ENCODE measurements at regions not wholly inside any gene's neighbourhood (a gene's known extent, or its start where the extent isn't known, plus 50 kb on each side); places are given as distances from the start of the nearest gene placed in this dataset.

GRCh38 chr7:47709451-47709850, 127.5 kb upstream of the TNS3 start:
- no peaks in the 10 kb centered on the region for H3K36me3 Mint-ChIP-seq
- no peaks in the 10 kb centered on the region for H3K9me3 Mint-ChIP-seq
- H3K4me3 Mint-ChIP-seq, result no peak overlapping the region
- no peaks in the 10 kb centered on the region for H3K27me3 Mint-ChIP-seq
- DNase-seq, result no peak
- no peaks in the 10 kb centered on the region for H3K4me1 Mint-ChIP-seq (ENCODE audit: low read depth)
- intact Hi-C loops (cut with micrococcal nuclease), result no loop called here
- CTCF ChIA-PET, result no interaction called here
- H3K27ac Mint-ChIP-seq, result no peak overlapping the region
- POLR2A ChIA-PET, result no interaction called here

GRCh38 chr7:47709051-47709450, 127.1 kb upstream of the TNS3 start:
- no peak overlapping the region for H3K4me3 Mint-ChIP-seq
- no peak for DNase-seq
- POLR2A ChIA-PET, result no interaction called here
- no peaks in the 10 kb centered on the region for H3K4me1 Mint-ChIP-seq (ENCODE audit: low read depth)
- no peaks in the 10 kb centered on the region for H3K9me3 Mint-ChIP-seq
- intact Hi-C loops (cut with micrococcal nuclease), result no loop called here
- no peaks in the 10 kb centered on the region for H3K27me3 Mint-ChIP-seq
- CTCF ChIA-PET, result no interaction called here
- no peaks in the 10 kb centered on the region for H3K36me3 Mint-ChIP-seq
- no peak overlapping the region for H3K27ac Mint-ChIP-seq

GRCh38 chr7:47707583-47707982, 125.7 kb upstream of the TNS3 start:
- no peaks in the 10 kb centered on the region for H3K36me3 Mint-ChIP-seq
- H3K4me3 Mint-ChIP-seq, result no peak overlapping the region
- H3K4me1 Mint-ChIP-seq (ENCODE audit: low read depth), result no peaks in the 10 kb centered on the region
- no peaks in the 10 kb centered on the region for H3K9me3 Mint-ChIP-seq
- CTCF ChIA-PET, result no interaction called here
- H3K27ac Mint-ChIP-seq, result no peak overlapping the region
- no peak for DNase-seq
- intact Hi-C loops (cut with micrococcal nuclease), result no loop called here
- POLR2A ChIA-PET, result no interaction called here
- no peaks in the 10 kb centered on the region for H3K27me3 Mint-ChIP-seq

- Mint-ChIP-seq H3K27me3 (no peaks in the 10 kb centered on the region), H3K4me3 (no peak overlapping the region), H3K9me3 (no peaks in the 10 kb centered on the region), H3K27ac (no peak overlapping the region), H3K4me1 (ENCODE audit: low read depth) (no peaks in the 10 kb centered on the region), H3K36me3 (no peaks in the 10 kb centered on the region)
- ChIA-PET POLR2A (no interaction called here), CTCF (no interaction called here)
- no peak for DNase-seq
- intact Hi-C loops (cut with micrococcal nuclease), result no loop called here
Measured at GRCh38 chr7:47704936-47705335, 123.0 kb upstream of the TNS3 start.

- H3K9me3 Mint-ChIP-seq, result no peaks in the 10 kb centered on the region
- no peak for DNase-seq
- ChIA-PET CTCF (no interaction called here), POLR2A (no interaction called here)
- no peaks in the 10 kb centered on the region for H3K36me3 Mint-ChIP-seq
- no peaks in the 10 kb centered on the region for H3K4me1 Mint-ChIP-seq (ENCODE audit: low read depth)
- no peaks in the 10 kb centered on the region for H3K27me3 Mint-ChIP-seq
- intact Hi-C loops (cut with micrococcal nuclease), result no loop called here
- H3K27ac Mint-ChIP-seq, result no peak overlapping the region
- no peak overlapping the region for H3K4me3 Mint-ChIP-seq
Measured at GRCh38 chr7:47702080-47702479, 120.2 kb upstream of the TNS3 start.

- intact Hi-C loops (cut with micrococcal nuclease), result no loop called here
- no peak for DNase-seq
- Mint-ChIP-seq H3K27ac (no peak overlapping the region), H3K36me3 (no peaks in the 10 kb centered on the region), H3K9me3 (no peaks in the 10 kb centered on the region), H3K4me1 (ENCODE audit: low read depth) (no peaks in the 10 kb centered on the region), H3K4me3 (no peak overlapping the region), H3K27me3 (no peaks in the 10 kb centered on the region)
- POLR2A ChIA-PET, result no interaction called here
- CTCF ChIA-PET, result no interaction called here
Measured at GRCh38 chr7:47698386-47698785, 116.5 kb upstream of the TNS3 start.

GRCh38 chr7:47697543-47697942, 115.6 kb upstream of the TNS3 start:
- no peaks in the 10 kb centered on the region for H3K4me1 Mint-ChIP-seq (ENCODE audit: low read depth)
- CTCF ChIA-PET, result no interaction called here

GRCh38 chr7:47696152-47696710, 114.3 kb upstream of the TNS3 start:
- ChIA-PET CTCF (no interaction called here), POLR2A (no interaction called here)
- Mint-ChIP-seq H3K27me3 (no peaks in the 10 kb centered on the region), H3K4me3 (no peak overlapping the region), H3K4me1 (ENCODE audit: low read depth) (no peaks in the 10 kb centered on the region), H3K27ac (no peak overlapping the region), H3K36me3 (no peaks in the 10 kb centered on the region), H3K9me3 (no peaks in the 10 kb centered on the region)
- DNase-seq, result no peak
- intact Hi-C loops (cut with micrococcal nuclease), result no loop called here

More at GRCh38 chr7:47697543-47697942, 115.6 kb upstream of the TNS3 start:
- Mint-ChIP-seq H3K9me3 (no peaks in the 10 kb centered on the region), H3K4me3 (no peak overlapping the region), H3K27ac (no peak overlapping the region), H3K36me3 (no peaks in the 10 kb centered on the region), H3K27me3 (no peaks in the 10 kb centered on the region)
- POLR2A ChIA-PET, result no interaction called here
- DNase-seq, result no peak
- intact Hi-C loops (cut with micrococcal nuclease), result no loop called here

- H3K27ac Mint-ChIP-seq, result no peak overlapping the region
- no peaks in the 10 kb centered on the region for H3K9me3 Mint-ChIP-seq
- ChIA-PET POLR2A (no interaction called here), CTCF (no interaction called here)
- no peaks in the 10 kb centered on the region for H3K27me3 Mint-ChIP-seq
- no peaks in the 10 kb centered on the region for H3K4me1 Mint-ChIP-seq (ENCODE audit: low read depth)
- intact Hi-C loops (cut with micrococcal nuclease), result no loop called here
- no peak for DNase-seq
- no peak overlapping the region for H3K4me3 Mint-ChIP-seq
- H3K36me3 Mint-ChIP-seq, result no peaks in the 10 kb centered on the region
Measured at GRCh38 chr7:47693216-47693615, 111.3 kb upstream of the TNS3 start.

GRCh38 chr7:47691988-47692387, 110.1 kb upstream of the TNS3 start:
- CTCF ChIA-PET, result no interaction called here
- Mint-ChIP-seq H3K27me3 (no peaks in the 10 kb centered on the region), H3K27ac (no peak overlapping the region), H3K9me3 (no peaks in the 10 kb centered on the region), H3K36me3 (no peaks in the 10 kb centered on the region), H3K4me1 (ENCODE audit: low read depth) (no peaks in the 10 kb centered on the region), H3K4me3 (no peak overlapping the region)
- intact Hi-C loops (cut with micrococcal nuclease), result no loop called here
- POLR2A ChIA-PET, result no interaction called here
- no peak for DNase-seq

- no peak overlapping the region for H3K4me3 Mint-ChIP-seq
- H3K36me3 Mint-ChIP-seq, result no peaks in the 10 kb centered on the region
- H3K4me1 Mint-ChIP-seq (ENCODE audit: low read depth), result no peaks in the 10 kb centered on the region
- no peaks in the 10 kb centered on the region for H3K27me3 Mint-ChIP-seq
- H3K9me3 Mint-ChIP-seq, result no peaks in the 10 kb centered on the region
- CTCF ChIA-PET, result no interaction called here
- no peak for DNase-seq
- POLR2A ChIA-PET, result no interaction called here
- intact Hi-C loops (cut with micrococcal nuclease), result no loop called here
- H3K27ac Mint-ChIP-seq, result no peak overlapping the region
Measured at GRCh38 chr7:47690902-47691558, 109.1 kb upstream of the TNS3 start.

GRCh38 chr7:47689558-47689957, 107.6 kb upstream of the TNS3 start:
- no peak for DNase-seq
- ChIA-PET POLR2A (no interaction called here), CTCF (no interaction called here)
- H3K27ac Mint-ChIP-seq, result no peak overlapping the region
- no peak overlapping the region for H3K4me3 Mint-ChIP-seq
- no peaks in the 10 kb centered on the region for H3K36me3 Mint-ChIP-seq
- no peaks in the 10 kb centered on the region for H3K4me1 Mint-ChIP-seq (ENCODE audit: low read depth)
- no peaks in the 10 kb centered on the region for H3K9me3 Mint-ChIP-seq
- intact Hi-C loops (cut with micrococcal nuclease), result no loop called here
- no peaks in the 10 kb centered on the region for H3K27me3 Mint-ChIP-seq

- no peak for DNase-seq
- Mint-ChIP-seq H3K4me1 (ENCODE audit: low read depth) (no peaks in the 10 kb centered on the region), H3K27ac (no peak overlapping the region), H3K27me3 (no peaks in the 10 kb centered on the region), H3K4me3 (no peak overlapping the region), H3K9me3 (no peaks in the 10 kb centered on the region), H3K36me3 (no peaks in the 10 kb centered on the region)
- intact Hi-C loops (cut with micrococcal nuclease), result no loop called here
- CTCF ChIA-PET, result no interaction called here
- POLR2A ChIA-PET, result no interaction called here
Measured at GRCh38 chr7:47688311-47689100, 106.6 kb upstream of the TNS3 start.
